CD4-positive, CD25-positive, alpha-beta regulatory T cell (primary cell): ENCODE measurements at regions not wholly inside any gene's neighbourhood (a gene's known extent, or its start where the extent isn't known, plus 50 kb on each side); places are given as distances from the start of the nearest gene placed in this dataset.

ENCODE experiments used
- ATAC-seq, 2 donors: fragments of 150-1000 bp; cut with Tn5 transposase; one replicate each; pipeline ENCODE4 v1.10.0; 2021; ENCODE audit warnings: low read depth in 2 of 2, moderate number of reproducible peaks in 2 of 2, moderate library complexity in 1 of 2
- DNase-seq, 3 donors: peaks; one replicate each; pipeline versions ENCODE4 v3.0.0 to v3.0.0-alpha.2; 2012 to 2022; ENCODE audit warnings: mixed read lengths in 1 of 3
- H3K27ac ChIP-seq: one replicate; pipeline ENCODE4 v1.7.0; 2013; ENCODE audit warnings: mild to moderate bottlenecking, low read length; ENCODE audit not compliant: insufficient read depth, poor library complexity, severe bottlenecking
- H3K27me3 ChIP-seq: one replicate; pipeline ENCODE4 v1.7.0; 2013; ENCODE audit warnings: low read length; ENCODE audit not compliant: control insufficient read depth, insufficient read depth
- H3K36me3 ChIP-seq: one replicate; pipeline ENCODE4 v1.7.0; 2013; ENCODE audit warnings: mild to moderate bottlenecking, low read length, moderate library complexity; ENCODE audit not compliant: control insufficient read depth, insufficient read depth
- H3K4me1 ChIP-seq: 2 replicates; pipeline ENCODE4 v1.7.0; 2013; ENCODE audit warnings: mild to moderate bottlenecking, low read length; ENCODE audit not compliant: insufficient read depth, control insufficient read depth, poor library complexity, severe bottlenecking
- H3K4me3 ChIP-seq: one replicate; pipeline ENCODE4 v1.7.0; 2013; ENCODE audit warnings: low read depth, mild to moderate bottlenecking, low read length, moderate library complexity
- H3K9me3 ChIP-seq, 2 experiments: 1 replicate in 1 of 2; 2 replicates in 1 of 2; pipeline ENCODE4 v1.7.0; 2013; ENCODE audit warnings: low read length in 2 of 2, mild to moderate bottlenecking in 1 of 2, moderate library complexity in 1 of 2; ENCODE audit not compliant: control insufficient read depth in 2 of 2
- H3K27ac Mint-ChIP-seq, 3 donors: one replicate each; pipeline ENCODE4 v1.8.0; 2020 to 2022; ENCODE audit warnings: mild to moderate bottlenecking in 3 of 3, mixed read lengths in 3 of 3, moderate library complexity in 2 of 3
- H3K27me3 Mint-ChIP-seq: one replicate; pipeline ENCODE4 v1.8.0; 2022; ENCODE audit warnings: mild to moderate bottlenecking, mixed read lengths
- H3K36me3 Mint-ChIP-seq: one replicate; pipeline ENCODE4 v1.8.0; 2020; ENCODE audit warnings: mixed read lengths
- H3K4me1 Mint-ChIP-seq, 4 donors: one replicate each; pipeline ENCODE4 v1.8.0; 2020 to 2022; ENCODE audit warnings: mixed read lengths in 4 of 4, mild to moderate bottlenecking in 1 of 4
- H3K4me3 Mint-ChIP-seq, 4 donors: one replicate each; pipeline ENCODE4 v1.8.0; 2020 to 2022; ENCODE audit warnings: mild to moderate bottlenecking in 4 of 4, mixed read lengths in 4 of 4, moderate library complexity in 3 of 4
- H3K9me3 Mint-ChIP-seq, 7 donors: one replicate each; pipeline ENCODE4 v1.8.0; 2020 to 2022; ENCODE audit warnings: mixed read lengths in 7 of 7, mild to moderate bottlenecking in 3 of 7, moderate library complexity in 2 of 7

GRCh38 chr4:24476282-24476681 is 108.1 kb downstream of the DHX15 start:
- H3K4me1 ChIP-seq: peaks cover 22% of the 10 kb centered on the region
- ATAC-seq (no peak), DNase-seq (no peak)
- no peaks in the 10 kb centered on the region for H3K9me3 ChIP-seq
- peaks cover 0 to 5% (median 0%) of the 10 kb centered on the region in 7 donors for H3K9me3 Mint-ChIP-seq
- peaks cover 15% of the 10 kb centered on the region for H3K27me3 ChIP-seq
- H3K36me3 Mint-ChIP-seq: peaks cover 3% of the 10 kb centered on the region
- peaks cover 0 to 19% (median 11%) of the 10 kb centered on the region in 4 donors for H3K4me1 Mint-ChIP-seq
- H3K4me3 Mint-ChIP-seq: peak overlapping the region in 1 of 4 donors; percentile 0
- no peaks in the 10 kb centered on the region for H3K36me3 ChIP-seq
- H3K4me3 ChIP-seq: no peak overlapping the region
- peak overlapping the region in 1 of 3 donors; percentile 21 for H3K27ac Mint-ChIP-seq
- H3K27me3 Mint-ChIP-seq: peaks cover 59% of the 10 kb centered on the region
- no peak overlapping the region for H3K27ac ChIP-seq

- Histone ChIP-seq H3K4me1 (peaks cover 27% of the 10 kb centered on the region), H3K36me3 (no peaks in the 10 kb centered on the region), H3K27ac (no peak overlapping the region), H3K4me3 (no peak overlapping the region), H3K27me3 (peaks cover 14% of the 10 kb centered on the region), H3K9me3 (no peaks in the 10 kb centered on the region)
- Mint-ChIP-seq H3K9me3 (peaks cover 0 to 3% (median 0%) of the 10 kb centered on the region in 7 donors), H3K4me3 (peak overlapping the region in 1 of 4 donors; percentile 0), H3K27ac (no peak overlapping the region), H3K36me3 (peaks cover 3% of the 10 kb centered on the region), H3K27me3 (peaks cover 64% of the 10 kb centered on the region), H3K4me1 (peaks cover 0 to 23% (median 14%) of the 10 kb centered on the region in 4 donors)
- no peak for ATAC-seq
- no peak for DNase-seq
Observed at GRCh38 chr4:24475756-24476155, 108.6 kb downstream of the DHX15 start.

GRCh38 chr4:24473309-24473721 is 111.0 kb downstream of the DHX15 start:
- Mint-ChIP-seq H3K4me3 (peak overlapping the region; percentile 63 to 92 (median 90)), H3K4me1 (peaks cover 0 to 38% (median 26%) of the 10 kb centered on the region in 4 donors), H3K9me3 (peaks cover 0 to 3% (median 0%) of the 10 kb centered on the region in 7 donors), H3K27me3 (peaks cover 84% of the 10 kb centered on the region), H3K36me3 (peaks cover 3% of the 10 kb centered on the region), H3K27ac (peak overlapping the region in 1 of 3 donors; percentile 86)
- H3K36me3 ChIP-seq: no peaks in the 10 kb centered on the region
- H3K4me3 ChIP-seq: no peak overlapping the region
- no peaks in the 10 kb centered on the region for H3K9me3 ChIP-seq
- H3K27ac ChIP-seq: no peak overlapping the region
- H3K27me3 ChIP-seq: peaks cover 25% of the 10 kb centered on the region
- H3K4me1 ChIP-seq: peaks cover 39% of the 10 kb centered on the region
- DNase-seq (no peak), ATAC-seq (no peak)

- Histone ChIP-seq H3K9me3 (no peaks in the 10 kb centered on the region), H3K27ac (no peak overlapping the region), H3K4me3 (peak overlapping the region; percentile 62), H3K36me3 (no peaks in the 10 kb centered on the region), H3K27me3 (peaks cover 29% of the 10 kb centered on the region), H3K4me1 (peaks cover 39% of the 10 kb centered on the region)
- Mint-ChIP-seq H3K9me3 (peaks cover 0 to 3% (median 0%) of the 10 kb centered on the region in 7 donors), H3K4me1 (peaks cover 0 to 39% (median 26%) of the 10 kb centered on the region in 4 donors), H3K36me3 (peaks cover 3% of the 10 kb centered on the region), H3K27ac (peak overlapping the region; percentile 77 to 91 (median 86)), H3K4me3 (peak overlapping the region; percentile 90 to 94 (median 92)), H3K27me3 (peaks cover 84% of the 10 kb centered on the region)
- ATAC-seq: peak; percentile 49 to 53
- DNase-seq: peak; percentile 9 to 68 (median 48)
Observed at GRCh38 chr4:24472514-24473308, 111.6 kb downstream of the DHX15 start.

GRCh38 chr4:24472161-24472510 is 112.2 kb downstream of the DHX15 start:
- Histone ChIP-seq H3K4me1 (peaks cover 39% of the 10 kb centered on the region), H3K4me3 (peak overlapping the region; percentile 62), H3K36me3 (no peaks in the 10 kb centered on the region), H3K27ac (no peak overlapping the region), H3K9me3 (no peaks in the 10 kb centered on the region), H3K27me3 (peaks cover 30% of the 10 kb centered on the region)
- peaks cover 3% of the 10 kb centered on the region for H3K36me3 Mint-ChIP-seq
- ATAC-seq: no peak
- DNase-seq: no peak
- H3K27ac Mint-ChIP-seq: peak overlapping the region in 1 of 3 donors; percentile 91
- H3K9me3 Mint-ChIP-seq: peaks cover 0 to 3% (median 0%) of the 10 kb centered on the region in 7 donors
- peak overlapping the region; percentile 88 to 94 (median 91) for H3K4me3 Mint-ChIP-seq
- H3K27me3 Mint-ChIP-seq: peaks cover 89% of the 10 kb centered on the region
- H3K4me1 Mint-ChIP-seq: peaks cover 0 to 39% (median 26%) of the 10 kb centered on the region in 4 donors

GRCh38 chr4:24471486-24472160 is 112.7 kb downstream of the DHX15 start:
- Mint-ChIP-seq H3K4me1 (peaks cover 0 to 39% (median 26%) of the 10 kb centered on the region in 4 donors), H3K27me3 (peaks cover 87% of the 10 kb centered on the region), H3K4me3 (peak overlapping the region; percentile 84 to 91 (median 88)), H3K36me3 (peaks cover 3% of the 10 kb centered on the region), H3K9me3 (peaks cover 0 to 3% (median 0%) of the 10 kb centered on the region in 7 donors), H3K27ac (peak overlapping the region in 1 of 3 donors; percentile 52)
- Histone ChIP-seq H3K4me3 (peak overlapping the region; percentile 55), H3K27ac (no peak overlapping the region), H3K9me3 (no peaks in the 10 kb centered on the region), H3K27me3 (peaks cover 30% of the 10 kb centered on the region), H3K36me3 (no peaks in the 10 kb centered on the region), H3K4me1 (peaks cover 39% of the 10 kb centered on the region)
- peak in 1 of 3 donors; percentile 12 for DNase-seq
- no peak for ATAC-seq

GRCh38 chr4:24470666-24471485 is 113.5 kb downstream of the DHX15 start:
- DNase-seq: peak in 1 of 3 donors; percentile 3
- Histone ChIP-seq H3K36me3 (no peaks in the 10 kb centered on the region), H3K9me3 (no peaks in the 10 kb centered on the region), H3K27me3 (peaks cover 30% of the 10 kb centered on the region), H3K27ac (no peak overlapping the region), H3K4me3 (peak overlapping the region; percentile 55), H3K4me1 (peaks cover 39% of the 10 kb centered on the region)
- Mint-ChIP-seq H3K4me3 (peak overlapping the region; percentile 84 to 93 (median 88)), H3K27me3 (peaks cover 87% of the 10 kb centered on the region), H3K27ac (no peak overlapping the region), H3K4me1 (peaks cover 0 to 39% (median 26%) of the 10 kb centered on the region in 4 donors), H3K36me3 (peaks cover 3% of the 10 kb centered on the region), H3K9me3 (peaks cover 0 to 3% (median 0%) of the 10 kb centered on the region in 7 donors)
- no peak for ATAC-seq
